ENCODE measurements at regions not wholly inside any gene's neighbourhood (a gene's known extent, or its start where the extent isn't known, plus 50 kb on each side); places are given as distances from the start of the nearest gene placed in this dataset.
A peak's percentile ranks its signal among the peaks of the same experiment; 100 is the strongest.

DNA sequence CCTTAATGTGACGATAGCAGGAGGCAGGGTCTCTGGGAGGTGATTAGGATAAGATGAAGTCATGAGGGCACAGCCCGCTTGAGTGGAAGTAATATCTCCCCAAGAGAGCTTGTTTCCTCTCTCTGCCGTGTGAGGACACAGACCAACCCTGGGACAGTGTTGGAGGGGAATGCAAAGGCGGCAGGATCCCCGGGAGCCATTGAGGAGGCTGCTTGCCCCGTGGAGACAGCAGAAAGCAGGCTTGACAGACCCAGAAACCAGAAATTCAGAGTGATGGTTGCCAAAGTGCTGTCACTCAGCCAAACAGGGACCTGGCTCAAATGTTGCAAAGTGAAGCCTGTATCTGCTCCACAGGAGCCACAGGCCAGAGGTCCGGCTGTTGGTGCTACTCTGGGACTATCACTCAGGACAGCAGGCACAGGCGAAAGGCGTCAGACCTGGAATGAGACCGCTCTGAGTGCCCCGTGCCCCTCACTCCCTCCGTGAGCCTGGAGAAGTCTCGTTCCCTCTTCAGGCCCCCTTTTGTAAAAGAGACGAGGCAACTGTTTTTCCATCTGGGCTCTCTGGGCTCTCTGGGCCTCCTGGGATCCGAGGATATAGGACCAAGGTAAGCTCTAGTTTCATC, 96.6 kb upstream of the VANGL1 start:
- peaks cover 4% of the 10 kb centered on the region for H3K4me1 Mint-ChIP-seq (ENCODE audit: low read depth)
- H3K36me3 Mint-ChIP-seq (ENCODE audit: insufficient read depth) = no peaks in the 10 kb centered on the region
- peak overlapping the region; percentile 94 for H3K27ac Mint-ChIP-seq
- TF ChIP-seq, protein P1, sequence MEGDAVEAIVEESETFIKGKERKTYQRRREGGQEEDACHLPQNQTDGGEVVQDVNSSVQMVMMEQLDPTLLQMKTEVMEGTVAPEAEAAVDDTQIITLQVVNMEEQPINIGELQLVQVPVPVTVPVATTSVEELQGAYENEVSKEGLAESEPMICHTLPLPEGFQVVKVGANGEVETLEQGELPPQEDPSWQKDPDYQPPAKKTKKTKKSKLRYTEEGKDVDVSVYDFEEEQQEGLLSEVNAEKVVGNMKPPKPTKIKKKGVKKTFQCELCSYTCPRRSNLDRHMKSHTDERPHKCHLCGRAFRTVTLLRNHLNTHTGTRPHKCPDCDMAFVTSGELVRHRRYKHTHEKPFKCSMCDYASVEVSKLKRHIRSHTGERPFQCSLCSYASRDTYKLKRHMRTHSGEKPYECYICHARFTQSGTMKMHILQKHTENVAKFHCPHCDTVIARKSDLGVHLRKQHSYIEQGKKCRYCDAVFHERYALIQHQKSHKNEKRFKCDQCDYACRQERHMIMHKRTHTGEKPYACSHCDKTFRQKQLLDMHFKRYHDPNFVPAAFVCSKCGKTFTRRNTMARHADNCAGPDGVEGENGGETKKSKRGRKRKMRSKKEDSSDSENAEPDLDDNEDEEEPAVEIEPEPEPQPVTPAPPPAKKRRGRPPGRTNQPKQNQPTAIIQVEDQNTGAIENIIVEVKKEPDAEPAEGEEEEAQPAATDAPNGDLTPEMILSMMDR (IDR thresholded peaks at IDR 0.05; ENCODE audit: unreplicated experiment) = no peak
- H3K4me3 Mint-ChIP-seq (ENCODE audit: low read depth) = no peak overlapping the region
- H3K27me3 Mint-ChIP-seq = no peaks in the 10 kb centered on the region
- no peak for DNase-seq (ENCODE audit: low spot score, unreplicated experiment)
- no peaks in the 10 kb centered on the region for H3K9me3 Mint-ChIP-seq (ENCODE audit: low read depth)

- H3K4me3 Mint-ChIP-seq (ENCODE audit: low read depth) = no peak overlapping the region
- H3K9me3 Mint-ChIP-seq (ENCODE audit: low read depth) = no peaks in the 10 kb centered on the region
- H3K27me3 Mint-ChIP-seq = peaks cover 7% of the 10 kb centered on the region
- DNase-seq (ENCODE audit: low spot score, unreplicated experiment) = no peak
- TF ChIP-seq, protein P1 (IDR thresholded peaks at IDR 0.05; ENCODE audit: unreplicated experiment) = no peak
- H3K27ac Mint-ChIP-seq = no peak overlapping the region
- peaks cover 4% of the 10 kb centered on the region for H3K4me1 Mint-ChIP-seq (ENCODE audit: low read depth)
- H3K36me3 Mint-ChIP-seq (ENCODE audit: insufficient read depth) = no peaks in the 10 kb centered on the region
These were observed 97.6 kb upstream of the VANGL1 start for GRCh38 chr1:115544131-115544530.

DNA sequence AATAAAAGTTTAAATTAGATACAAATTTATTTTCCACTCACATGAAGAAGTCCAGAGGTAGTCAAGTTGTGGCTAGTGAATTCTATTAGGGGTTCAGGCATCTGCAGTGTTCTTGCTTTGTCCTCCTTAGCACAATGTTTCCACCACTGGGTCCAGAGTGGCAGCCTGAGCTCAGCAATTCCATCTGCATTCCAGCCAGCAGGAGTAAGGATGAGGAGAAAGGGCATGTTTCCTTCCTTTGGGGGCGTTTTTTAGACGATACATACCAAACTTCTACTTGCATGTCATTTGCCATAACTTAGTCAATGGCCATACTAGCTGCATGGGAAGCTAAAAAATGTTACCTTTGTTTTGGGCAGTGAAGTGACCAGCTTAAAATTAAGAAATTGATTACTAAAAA, 98.5 kb upstream of the VANGL1 start:
- peaks cover 4% of the 10 kb centered on the region for H3K4me1 Mint-ChIP-seq (ENCODE audit: low read depth)
- no peak overlapping the region for H3K4me3 Mint-ChIP-seq (ENCODE audit: low read depth)
- peaks cover 9% of the 10 kb centered on the region for H3K27me3 Mint-ChIP-seq
- no peaks in the 10 kb centered on the region for H3K9me3 Mint-ChIP-seq (ENCODE audit: low read depth)
- no peak overlapping the region for H3K27ac Mint-ChIP-seq
- H3K36me3 Mint-ChIP-seq (ENCODE audit: insufficient read depth) = no peaks in the 10 kb centered on the region
- no peak for DNase-seq (ENCODE audit: low spot score, unreplicated experiment)
- TF ChIP-seq, protein P1 (IDR thresholded peaks at IDR 0.05; ENCODE audit: unreplicated experiment) = no peak

DNA sequence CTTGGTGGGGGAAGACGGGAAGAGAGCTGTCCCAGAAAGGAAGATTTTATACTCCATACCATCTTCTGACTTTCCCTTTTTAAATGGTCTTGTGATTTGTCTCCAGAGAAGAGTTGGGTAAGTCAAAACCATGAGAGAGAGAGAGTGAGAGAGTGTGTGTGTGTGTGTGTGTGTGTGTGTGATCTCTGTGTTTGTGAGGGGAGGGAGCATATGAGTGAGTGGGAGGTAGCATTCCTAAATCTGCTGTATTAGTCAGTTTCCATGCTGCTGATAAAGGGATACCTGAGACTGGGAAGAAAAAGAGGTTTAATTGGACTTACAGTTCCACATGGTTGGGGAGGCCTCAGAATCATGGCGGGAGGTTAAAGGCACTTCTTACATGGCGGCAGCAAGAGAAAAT, 102.0 kb upstream of the VANGL1 start:
- H3K36me3 Mint-ChIP-seq (ENCODE audit: insufficient read depth) = no peaks in the 10 kb centered on the region
- no peak overlapping the region for H3K27ac Mint-ChIP-seq
- no peak overlapping the region for H3K4me3 Mint-ChIP-seq (ENCODE audit: low read depth)
- DNase-seq (ENCODE audit: low spot score, unreplicated experiment) = no peak
- H3K9me3 Mint-ChIP-seq (ENCODE audit: low read depth) = no peaks in the 10 kb centered on the region
- TF ChIP-seq, protein P1 (IDR thresholded peaks at IDR 0.05; ENCODE audit: unreplicated experiment) = no peak
- H3K27me3 Mint-ChIP-seq = peaks cover 9% of the 10 kb centered on the region
- H3K4me1 Mint-ChIP-seq (ENCODE audit: low read depth) = peaks cover 5% of the 10 kb centered on the region

DNA sequence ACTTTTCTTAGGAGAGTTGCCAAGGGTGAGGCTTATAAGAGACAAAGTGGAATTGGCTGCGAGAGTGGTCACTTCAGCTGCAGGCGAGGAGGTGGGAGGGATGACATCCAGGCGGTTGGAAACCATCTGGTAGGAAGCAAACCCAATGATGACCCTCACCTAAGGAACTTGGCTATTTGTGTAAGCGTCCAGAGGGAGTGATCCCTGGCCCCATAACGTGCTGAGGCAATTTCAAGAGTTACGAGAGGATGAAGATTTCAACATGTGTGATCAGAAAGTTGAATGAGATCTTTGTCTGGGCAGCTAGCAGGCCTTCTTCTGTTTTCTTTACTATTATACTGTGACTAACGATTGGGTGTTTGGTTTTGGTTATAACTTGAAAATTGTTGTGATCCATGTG, 102.7 kb upstream of the VANGL1 start:
- H3K27ac Mint-ChIP-seq = no peak overlapping the region
- TF ChIP-seq, protein P1 (IDR thresholded peaks at IDR 0.05; ENCODE audit: unreplicated experiment) = no peak
- no peaks in the 10 kb centered on the region for H3K36me3 Mint-ChIP-seq (ENCODE audit: insufficient read depth)
- H3K4me3 Mint-ChIP-seq (ENCODE audit: low read depth) = no peak overlapping the region
- peaks cover 10% of the 10 kb centered on the region for H3K4me1 Mint-ChIP-seq (ENCODE audit: low read depth)
- no peaks in the 10 kb centered on the region for H3K9me3 Mint-ChIP-seq (ENCODE audit: low read depth)
- no peak for DNase-seq (ENCODE audit: low spot score, unreplicated experiment)
- H3K27me3 Mint-ChIP-seq = peaks cover 9% of the 10 kb centered on the region

Measured in progenitor cell of endocrine pancreas (in vitro differentiated cells).